Kidney (tissue), 13 donors: ENCODE measurements at regions not wholly inside any gene's neighbourhood (a gene's known extent, or its start where the extent isn't known, plus 50 kb on each side); places are given as distances from the start of the nearest gene placed in this dataset.

Source experiments
- DNase-seq, 5 donors: peaks; one replicate each; pipeline ENCODE4 v3.0.0-alpha.2; 2013 to 2020
- FAIRE-seq: peaks from 2 replicates; lab custom pipeline; 2012; peaks lifted over from hg19 to GRCh38; lab: Jason Lieb, UNC
- H3K27ac ChIP-seq, 2 donors: one replicate each; pipeline ENCODE4 v1.7.0; 2013; ENCODE audit warnings: low read depth in 2 of 2, low read length in 2 of 2, inconsistent platforms in 1 of 2
- H3K27me3 ChIP-seq: one replicate; pipeline ENCODE4 v1.7.1; 2013; ENCODE audit warnings: low read length, inconsistent platforms; ENCODE audit not compliant: control insufficient read depth, insufficient read depth
- H3K36me3 ChIP-seq, 3 donors: one replicate each; pipeline versions ENCODE4 v1.7.0 to v1.7.1; 2013; ENCODE audit warnings: low read length in 3 of 3, control low read depth in 1 of 3, inconsistent platforms in 1 of 3; ENCODE audit not compliant: insufficient read depth in 3 of 3, control insufficient read depth in 2 of 3
- H3K4me1 ChIP-seq, 3 donors: one replicate each; pipeline versions ENCODE4 v1.7.0 to v1.7.1; 2013; ENCODE audit warnings: low read length in 3 of 3, inconsistent platforms in 1 of 3, low read depth in 1 of 3; ENCODE audit not compliant: control insufficient read depth in 2 of 3, insufficient read depth in 2 of 3
- H3K4me3 ChIP-seq, 3 donors: one replicate each; pipeline versions ENCODE4 v1.7.0 to v1.8.1; 2013; ENCODE audit warnings: low read length in 3 of 3, control low read depth in 1 of 3, inconsistent platforms in 1 of 3
- H3K9ac ChIP-seq, 3 donors: one replicate each; pipeline versions ENCODE4 v1.7.0 to v1.7.1; 2013; ENCODE audit warnings: low read length in 3 of 3, control low read depth in 1 of 3, inconsistent platforms in 1 of 3
- H3K9me3 ChIP-seq, 3 donors: one replicate each; pipeline versions ENCODE4 v1.7.0 to v1.7.1; 2013; ENCODE audit warnings: low read length in 3 of 3, control low read depth in 1 of 3, inconsistent platforms in 1 of 3; ENCODE audit not compliant: control insufficient read depth in 2 of 3, insufficient read depth in 1 of 3
- CTCF ChIP-seq: IDR thresholded peaks from 3 replicates; pipeline ENCODE4 v1.5.1; 2012; ENCODE audit warnings: mild to moderate bottlenecking, moderate library complexity, borderline replicate concordance; ENCODE audit not compliant: insufficient read depth; ENCODE audit errors: extremely low read depth
- intact Hi-C: fragments of 100-400 bp; cut with DNase I; formaldehyde crosslinking; loops from one replicate; pipeline ENCODE4 v1.11.1; 2022
- donor health status: control.
- donor health status: control.
- donor health status: control.
- donor health status: control.
- donor health status: control.
- donor health status: DM: yes; HTN: yes; CAD: no.
- donor health status: Normal renal cell carcinoma (clear cell type).

DNA sequence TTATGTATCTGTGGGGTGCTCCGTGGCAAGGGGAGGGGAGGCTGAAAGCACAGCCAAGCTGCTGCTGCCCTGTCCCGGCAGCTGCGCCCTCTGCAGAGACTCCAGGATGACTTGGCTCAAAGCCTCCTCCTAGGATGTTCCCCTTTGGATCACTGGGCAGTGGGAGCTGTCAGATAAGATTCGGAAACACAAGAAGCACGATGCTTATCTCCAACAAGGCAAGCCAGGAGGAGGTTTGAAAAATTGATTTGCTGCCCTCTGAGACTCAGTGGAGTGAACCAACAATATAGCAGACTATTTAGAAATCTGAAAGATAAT, 776.4 kb downstream of the C6orf118 start:
- H3K9me3 ChIP-seq, result no peaks in the 10 kb centered on the region
- TF ChIP-seq CTCF, result no peak
- no peaks in the 10 kb centered on the region for H3K36me3 ChIP-seq
- no peak overlapping the region for H3K4me3 ChIP-seq
- FAIRE-seq, result no peak
- peak in 2 of 5 donors; percentile 21 to 29 for DNase-seq
- H3K4me1 ChIP-seq, result no peaks in the 10 kb centered on the region
- H3K9ac ChIP-seq, result no peak overlapping the region
- no peak overlapping the region for H3K27ac ChIP-seq
- intact Hi-C loops, result no loop called here
- no peaks in the 10 kb centered on the region for H3K27me3 ChIP-seq

DNA sequence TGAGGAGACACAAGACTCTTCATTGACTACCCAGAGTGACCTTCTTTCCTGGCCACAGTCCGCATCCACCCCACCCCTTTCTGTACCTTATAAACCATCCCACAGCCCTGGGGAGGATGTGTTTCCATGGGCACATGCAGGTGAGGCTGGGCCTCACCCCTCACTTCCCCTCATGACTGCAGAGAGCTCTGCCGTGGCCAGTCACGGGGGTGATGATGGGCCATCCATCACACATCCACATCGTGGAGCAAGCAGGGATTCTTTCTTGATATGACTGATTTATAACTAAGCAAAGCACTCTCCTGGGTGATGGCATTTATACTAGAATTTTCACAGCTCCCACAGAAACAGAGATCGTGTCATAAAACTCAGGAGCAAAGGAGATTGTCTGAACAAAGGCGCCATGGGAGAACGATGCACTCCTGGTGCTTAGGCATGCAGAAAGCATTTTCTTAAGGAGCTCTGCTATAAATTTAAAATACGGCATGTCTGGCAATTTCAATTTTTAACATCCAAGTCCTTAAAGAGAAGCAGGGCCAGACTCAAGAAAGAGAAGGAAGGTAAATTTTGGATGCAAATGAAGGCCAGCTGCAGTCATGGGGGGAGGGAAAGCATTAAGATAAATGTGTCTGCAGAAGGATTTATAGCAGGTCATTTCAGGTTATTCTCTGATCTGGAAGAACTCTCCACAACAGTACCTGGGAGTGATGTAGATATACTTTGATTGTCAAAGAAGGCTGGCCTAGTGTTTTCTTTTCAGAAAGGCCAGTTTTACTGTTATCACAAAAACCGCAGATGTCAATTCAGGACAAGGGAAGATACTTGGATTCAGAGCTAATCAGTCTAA, 777.0 kb downstream of the C6orf118 start:
- Histone ChIP-seq H3K9me3 (no peaks in the 10 kb centered on the region), H3K27me3 (no peaks in the 10 kb centered on the region), H3K4me3 (no peak overlapping the region), H3K9ac (no peak overlapping the region), H3K36me3 (no peaks in the 10 kb centered on the region), H3K4me1 (no peaks in the 10 kb centered on the region), H3K27ac (no peak overlapping the region)
- DNase-seq (peak in 3 of 5 donors; percentile 31 to 80 (median 61)), FAIRE-seq (no peak)
- no peak for TF ChIP-seq CTCF
- intact Hi-C loops, result no loop called here

DNA sequence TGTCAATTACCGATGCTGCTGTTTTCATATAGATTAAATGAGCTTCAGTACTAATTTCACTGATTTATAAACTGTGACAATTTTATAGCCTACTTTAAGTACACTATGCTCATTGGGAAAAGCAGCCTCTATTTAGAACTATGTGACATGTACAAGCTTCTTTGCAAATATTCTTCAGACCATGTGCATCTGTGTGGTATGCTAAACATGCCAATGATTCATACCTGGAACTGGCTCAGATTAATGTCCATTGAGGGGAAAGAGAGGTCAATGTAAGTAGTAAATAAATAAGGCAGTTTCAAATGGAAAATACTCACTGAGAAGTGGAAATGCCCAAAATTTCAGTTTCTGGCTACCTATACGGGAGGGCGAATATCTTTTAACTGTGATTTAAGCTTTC, 777.7 kb downstream of the C6orf118 start:
- FAIRE-seq (no peak), DNase-seq (peak in 2 of 5 donors; percentile 2 to 9)
- intact Hi-C loops, result no loop called here
- Histone ChIP-seq H3K27ac (no peak overlapping the region), H3K9ac (no peak overlapping the region), H3K4me3 (no peak overlapping the region), H3K4me1 (no peaks in the 10 kb centered on the region), H3K36me3 (no peaks in the 10 kb centered on the region), H3K9me3 (no peaks in the 10 kb centered on the region), H3K27me3 (no peaks in the 10 kb centered on the region)
- TF ChIP-seq CTCF, result no peak
